ENCODE measurements at regions not wholly inside any gene's neighbourhood (a gene's known extent, or its start where the extent isn't known, plus 50 kb on each side); places are given as distances from the start of the nearest gene placed in this dataset.

GRCh38 chr2:175476374-175476773 lies 294.9 kb upstream of the ATP5MC3 start:
- no peak for TF ChIP-seq MAFK (IDR thresholded peaks at IDR 0.05; ENCODE audit: partially characterized antibody)
- no peak for TF ChIP-seq CTCF (IDR thresholded peaks at IDR 0.05)
- TF ChIP-seq TP53 (CRISPR knock-in tag; IDR thresholded peaks at IDR 0.05): no peak
- TF ChIP-seq POLR2A (IDR thresholded peaks at IDR 0.05; ENCODE audit: low read length): no peak
- TF ChIP-seq FOSL2 (IDR thresholded peaks at IDR 0.05): no peak
- TF ChIP-seq FOSL2 (CRISPR knock-in tag; IDR thresholded peaks at IDR 0.05): no peak
- no peak for TF ChIP-seq EP300 (IDR thresholded peaks at IDR 0.05)
- no peak for TF ChIP-seq CHD4 (IDR thresholded peaks at IDR 0.05; ENCODE audit: borderline replicate concordance)
- TF ChIP-seq BHLHE40 (IDR thresholded peaks at IDR 0.05; ENCODE audit: low read depth, low read length): no peak
- TF ChIP-seq SMC3 (IDR thresholded peaks at IDR 0.05): no peak
- no peak for TF ChIP-seq POLR2AphosphoS2 (conservative IDR thresholded peaks at IDR 0.05; ENCODE audit: low read length)
- TF ChIP-seq CEBPB (IDR thresholded peaks at IDR 0.05): no peak
- TF ChIP-seq USF2 (IDR thresholded peaks at IDR 0.05): no peak
